22Rv1 (cell line): ENCODE measurements at regions not wholly inside any gene's neighbourhood (a gene's known extent, or its start where the extent isn't known, plus 50 kb on each side); places are given as distances from the start of the nearest gene placed in this dataset.

Experiments
- H3K27ac ChIP-seq: fragments of 450-650 bp; 2 replicates; pipeline ENCODE4 v1.5.1; 2017
- ZFX ChIP-seq: fragments of 450-650 bp; IDR thresholded peaks from 2 replicates; pipeline ENCODE4 v1.6.1; 2017; ENCODE audit warnings: antibody characterized with exemption, borderline replicate concordance
- TF ChIP-seq, protein P1 (sequence below): fragments of 450-650 bp; IDR thresholded peaks from 2 replicates; pipeline ENCODE4 v1.5.1; 2017; ENCODE audit warnings: mild to moderate bottlenecking

GRCh38 chr4:10260777-10261176, 144.2 kb upstream of the WDR1 start:
- no peak overlapping the region for H3K27ac ChIP-seq
- TF ChIP-seq ZFX, result no peak
- TF ChIP-seq, protein P1, sequence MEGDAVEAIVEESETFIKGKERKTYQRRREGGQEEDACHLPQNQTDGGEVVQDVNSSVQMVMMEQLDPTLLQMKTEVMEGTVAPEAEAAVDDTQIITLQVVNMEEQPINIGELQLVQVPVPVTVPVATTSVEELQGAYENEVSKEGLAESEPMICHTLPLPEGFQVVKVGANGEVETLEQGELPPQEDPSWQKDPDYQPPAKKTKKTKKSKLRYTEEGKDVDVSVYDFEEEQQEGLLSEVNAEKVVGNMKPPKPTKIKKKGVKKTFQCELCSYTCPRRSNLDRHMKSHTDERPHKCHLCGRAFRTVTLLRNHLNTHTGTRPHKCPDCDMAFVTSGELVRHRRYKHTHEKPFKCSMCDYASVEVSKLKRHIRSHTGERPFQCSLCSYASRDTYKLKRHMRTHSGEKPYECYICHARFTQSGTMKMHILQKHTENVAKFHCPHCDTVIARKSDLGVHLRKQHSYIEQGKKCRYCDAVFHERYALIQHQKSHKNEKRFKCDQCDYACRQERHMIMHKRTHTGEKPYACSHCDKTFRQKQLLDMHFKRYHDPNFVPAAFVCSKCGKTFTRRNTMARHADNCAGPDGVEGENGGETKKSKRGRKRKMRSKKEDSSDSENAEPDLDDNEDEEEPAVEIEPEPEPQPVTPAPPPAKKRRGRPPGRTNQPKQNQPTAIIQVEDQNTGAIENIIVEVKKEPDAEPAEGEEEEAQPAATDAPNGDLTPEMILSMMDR, result no peak

- TF ChIP-seq, protein P1, result no peak
- no peak for TF ChIP-seq ZFX
- no peak overlapping the region for H3K27ac ChIP-seq
These were observed 143.4 kb upstream of the WDR1 start for GRCh38 chr4:10259976-10260375.

DNA sequence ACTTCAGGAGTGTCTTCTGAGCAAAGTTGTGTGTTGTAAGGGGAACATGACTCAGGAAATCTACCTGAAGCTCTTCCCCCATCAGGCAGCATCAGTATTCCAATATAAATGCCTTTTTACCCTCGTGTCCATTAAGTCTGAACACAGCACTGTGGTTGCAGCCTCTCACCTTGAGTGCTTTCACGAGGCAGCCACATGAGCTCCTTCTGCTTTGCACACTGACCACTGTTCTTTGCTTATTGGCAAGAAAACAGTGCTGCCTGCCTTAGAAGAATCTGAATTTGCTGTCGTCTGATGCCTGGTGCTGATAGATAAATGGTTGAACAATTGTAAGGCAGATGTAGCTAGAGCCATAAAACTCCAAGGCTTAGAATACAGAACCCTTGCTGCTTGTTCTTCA, 139.6 kb upstream of the WDR1 start:
- no peak overlapping the region for H3K27ac ChIP-seq
- TF ChIP-seq, protein P1, result no peak
- no peak for TF ChIP-seq ZFX

DNA sequence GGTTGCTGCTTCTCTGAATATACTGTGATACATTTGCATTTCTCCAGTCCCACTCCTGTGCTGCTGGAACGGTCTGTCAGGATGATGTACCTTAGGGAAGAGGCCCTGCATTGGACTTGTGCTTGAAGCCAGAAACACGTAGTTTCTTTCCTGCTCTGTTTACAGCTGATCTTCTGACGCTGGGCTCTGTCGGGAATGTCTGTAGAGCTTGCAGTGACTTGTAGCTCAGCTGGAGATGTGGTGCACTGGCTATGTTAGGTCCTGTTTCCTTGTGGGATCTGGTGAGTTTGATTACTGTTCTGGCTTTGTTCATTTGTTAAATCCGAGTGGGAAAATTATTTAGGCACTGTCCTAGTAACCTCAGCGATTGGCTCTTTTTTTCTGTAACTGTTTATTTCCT, 137.2 kb upstream of the WDR1 start:
- TF ChIP-seq ZFX, result no peak
- TF ChIP-seq, protein P1, result no peak
- H3K27ac ChIP-seq, result no peak overlapping the region

- TF ChIP-seq, protein P1, result no peak
- TF ChIP-seq ZFX, result no peak
These were observed 129.2 kb upstream of the WDR1 start for GRCh38 chr4:10245751-10246150.

DNA sequence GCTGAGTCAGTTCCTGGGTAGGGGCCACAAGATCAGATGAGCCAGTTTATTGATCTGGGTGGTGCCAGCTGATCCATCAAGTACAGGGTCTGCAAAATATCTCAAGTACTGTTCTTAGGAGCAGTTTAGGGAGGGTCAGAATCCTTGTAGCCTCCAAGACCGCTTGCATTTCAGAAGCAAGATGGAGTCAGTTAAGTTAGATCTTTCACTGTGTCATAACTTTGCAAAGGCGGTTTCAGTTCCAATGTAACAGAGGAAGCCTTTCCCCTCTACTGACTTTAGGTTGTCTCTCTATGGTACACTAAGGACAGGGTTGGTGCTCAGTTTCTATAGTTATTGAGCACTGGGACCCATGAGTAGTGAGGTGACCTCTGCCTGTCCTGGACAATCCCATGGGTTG, 127.3 kb upstream of the WDR1 start:
- TF ChIP-seq, protein P1, result no peak
- TF ChIP-seq ZFX, result no peak
- no peak overlapping the region for H3K27ac ChIP-seq

More at GRCh38 chr4:10245751-10246150, 129.2 kb upstream of the WDR1 start:
- H3K27ac ChIP-seq, result no peak overlapping the region

GRCh38 chr4:10240691-10241090, 124.1 kb upstream of the WDR1 start:
- H3K27ac ChIP-seq, result no peak overlapping the region
- TF ChIP-seq, protein P1, result no peak
- no peak for TF ChIP-seq ZFX
